Prostate gland (tissue), 2 donors: ENCODE measurements at regions not wholly inside any gene's neighbourhood (a gene's known extent, or its start where the extent isn't known, plus 50 kb on each side); places are given as distances from the start of the nearest gene placed in this dataset.
"Not testable (repeated sequence)": the region's sequence is repeated elsewhere in the genome, so short reads cannot be mapped to it uniquely, and the experiment has no call there.

Experiments used
- DNase-seq: peaks from one replicate; pipeline ENCODE4 v3.0.0-alpha.2; 2019; ENCODE audit warnings: low spot score
- H3K27ac ChIP-seq, 2 donors: fragments of 200-600 bp; sonication (generic); 2 replicates each; pipeline ENCODE4 v1.5.1; 2017 to 2019
- H3K27me3 ChIP-seq: fragments of 200-600 bp; sonication (generic); replicated peaks from 2 replicates; pipeline ENCODE4 v1.5.1; 2019; ENCODE audit not compliant: insufficient read depth
- H3K36me3 ChIP-seq, 2 donors: fragments of 200-600 bp; sonication (generic); 1 replicate in 1 of 2; 2 replicates in 1 of 2; pipeline versions ENCODE4 v1.5.1 to v1.8.1; 2017 to 2019
- H3K4me1 ChIP-seq: fragments of 200-600 bp; sonication (generic); replicated peaks from 2 replicates; pipeline ENCODE4 v1.5.1; 2019
- H3K4me3 ChIP-seq, 2 donors: fragments of 200-600 bp; sonication (generic); 2 replicates each; pipeline ENCODE4 v1.5.1; 2017 to 2019
- H3K9me3 ChIP-seq: fragments of 200-600 bp; sonication (generic); 2 replicates; pipeline ENCODE4 v1.5.1; 2017
- POLR2A ChIP-seq: fragments of 450-650 bp; IDR thresholded peaks from one replicate; pipeline ENCODE4 v1.6.1; 2016; ENCODE audit warnings: antibody characterized with exemption, mild to moderate bottlenecking
- POLR2AphosphoS5 ChIP-seq: sonication (generic); formaldehyde crosslinking; IDR thresholded peaks from one replicate; pipeline ENCODE4 v1.6.1; 2017; ENCODE audit warnings: antibody characterized with exemption
- WGBS: methylation state at CpG from one replicate; pipeline ENCODE4 v1.1.5; 2018; 5-methylcytosine and 5-hydroxymethylcytosine counted together
- intact Hi-C: fragments of 100-400 bp; cut with DNase I; formaldehyde crosslinking; loops from one replicate; pipeline ENCODE4 v1.14.2; 2022
- TF ChIP-seq, protein P1 (sequence below), 4 experiments: fragments of 200-600 bp in 2 of 4; fragments of 450-650 bp in 2 of 4; sonication (generic) in 2 of 4; IDR thresholded peaks; 1 replicate in 3 of 4; 2 replicates in 1 of 4; pipeline ENCODE4 v1.5.1; 2016 to 2019; ENCODE audit warnings: antibody characterized with exemption in 4 of 4, mild to moderate bottlenecking in 2 of 4, moderate library complexity in 2 of 4

DNA sequence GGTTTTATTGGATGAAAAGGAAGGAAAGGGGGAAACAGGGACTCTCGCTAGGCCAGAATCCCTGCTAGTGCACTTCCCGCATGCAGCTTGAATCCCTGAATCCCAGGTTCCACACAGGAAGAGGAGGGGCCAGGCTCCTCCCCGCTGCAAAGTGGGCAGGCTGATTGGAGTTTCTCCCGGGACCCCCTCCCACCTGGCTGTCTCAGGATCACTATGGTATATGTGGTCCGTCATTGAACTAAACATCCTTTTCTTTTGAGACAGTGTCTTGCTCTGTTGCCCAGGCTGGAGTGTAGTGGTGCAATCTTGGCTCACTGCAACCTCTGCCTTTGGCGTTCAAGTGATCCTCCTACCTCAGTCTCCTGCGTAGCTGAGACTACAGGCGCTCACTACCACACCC lies 70.7 kb downstream of the FAM50B start:
- whole genome bisulfite sequencing, result 90% methylated on average over 8 of the region's 8 CpGs
- TF ChIP-seq, protein P1, sequence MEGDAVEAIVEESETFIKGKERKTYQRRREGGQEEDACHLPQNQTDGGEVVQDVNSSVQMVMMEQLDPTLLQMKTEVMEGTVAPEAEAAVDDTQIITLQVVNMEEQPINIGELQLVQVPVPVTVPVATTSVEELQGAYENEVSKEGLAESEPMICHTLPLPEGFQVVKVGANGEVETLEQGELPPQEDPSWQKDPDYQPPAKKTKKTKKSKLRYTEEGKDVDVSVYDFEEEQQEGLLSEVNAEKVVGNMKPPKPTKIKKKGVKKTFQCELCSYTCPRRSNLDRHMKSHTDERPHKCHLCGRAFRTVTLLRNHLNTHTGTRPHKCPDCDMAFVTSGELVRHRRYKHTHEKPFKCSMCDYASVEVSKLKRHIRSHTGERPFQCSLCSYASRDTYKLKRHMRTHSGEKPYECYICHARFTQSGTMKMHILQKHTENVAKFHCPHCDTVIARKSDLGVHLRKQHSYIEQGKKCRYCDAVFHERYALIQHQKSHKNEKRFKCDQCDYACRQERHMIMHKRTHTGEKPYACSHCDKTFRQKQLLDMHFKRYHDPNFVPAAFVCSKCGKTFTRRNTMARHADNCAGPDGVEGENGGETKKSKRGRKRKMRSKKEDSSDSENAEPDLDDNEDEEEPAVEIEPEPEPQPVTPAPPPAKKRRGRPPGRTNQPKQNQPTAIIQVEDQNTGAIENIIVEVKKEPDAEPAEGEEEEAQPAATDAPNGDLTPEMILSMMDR (IDR thresholded peaks at IDR 0.05), result no peak
- TF ChIP-seq POLR2AphosphoS5, result no peak
- no peak for TF ChIP-seq POLR2A
- no peak overlapping the region for H3K27ac ChIP-seq
- H3K4me1 ChIP-seq, result no peaks in the 10 kb centered on the region
- intact Hi-C loops, result no loop called here
- no peak for DNase-seq
- H3K27me3 ChIP-seq, result no peaks in the 10 kb centered on the region
- no peaks in the 10 kb centered on the region for H3K9me3 ChIP-seq
- no peaks in the 10 kb centered on the region for H3K36me3 ChIP-seq
- no peak overlapping the region for H3K4me3 ChIP-seq

DNA sequence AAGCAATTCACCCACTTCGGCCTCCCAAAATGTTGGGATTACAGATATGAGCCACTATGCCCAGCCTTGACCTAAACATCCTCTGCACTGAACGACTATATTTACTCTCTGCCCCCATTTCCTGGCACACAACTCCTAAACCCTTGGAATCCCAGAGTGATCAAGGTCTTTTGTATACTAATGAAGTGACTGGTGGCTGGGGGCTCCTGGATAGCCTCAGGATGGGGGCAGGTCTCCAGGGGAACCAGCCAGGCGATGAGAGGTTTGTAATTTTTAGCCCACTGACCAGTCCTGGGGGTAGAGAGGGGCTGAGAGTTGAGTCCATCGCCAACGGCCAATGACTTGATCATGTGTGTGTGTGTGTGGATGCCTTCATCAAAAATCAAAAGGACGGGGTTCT lies 71.1 kb downstream of the FAM50B start:
- Histone ChIP-seq H3K4me1 (no peaks in the 10 kb centered on the region), H3K9me3 (no peaks in the 10 kb centered on the region), H3K36me3 (no peaks in the 10 kb centered on the region), H3K4me3 (no peak overlapping the region), H3K27me3 (no peaks in the 10 kb centered on the region), H3K27ac (no peak overlapping the region)
- no peak for TF ChIP-seq POLR2A
- TF ChIP-seq POLR2AphosphoS5, result no peak
- TF ChIP-seq, protein P1 (IDR thresholded peaks at IDR 0.05), result no peak
- no peak for DNase-seq
- intact Hi-C loops, result no loop called here
- WGBS, result 89% methylated on average over 6 of the region's 6 CpGs

DNA sequence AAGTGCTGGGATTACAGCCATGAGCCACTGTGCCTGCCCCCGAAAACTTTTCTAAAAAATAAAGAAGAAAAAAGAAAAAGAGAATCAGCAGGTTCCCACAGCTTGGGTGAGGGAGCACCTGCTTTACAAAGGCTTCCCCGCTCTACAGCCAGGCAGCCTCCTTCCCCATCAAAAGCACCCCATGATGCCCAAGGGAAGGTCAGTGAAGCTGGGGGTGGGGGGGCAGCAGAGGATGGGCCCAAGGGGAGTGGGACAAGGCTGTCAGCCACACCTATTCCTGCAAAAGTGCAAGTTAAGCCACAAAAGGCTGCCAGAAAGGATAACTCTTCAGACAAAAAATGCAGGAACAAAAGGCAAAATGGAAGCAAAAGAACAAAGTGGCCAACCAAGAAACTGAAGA lies 72.5 kb downstream of the FAM50B start:
- Histone ChIP-seq H3K4me1 (no peaks in the 10 kb centered on the region), H3K27ac (no peak overlapping the region)
- DNase-seq, result no peak

DNA sequence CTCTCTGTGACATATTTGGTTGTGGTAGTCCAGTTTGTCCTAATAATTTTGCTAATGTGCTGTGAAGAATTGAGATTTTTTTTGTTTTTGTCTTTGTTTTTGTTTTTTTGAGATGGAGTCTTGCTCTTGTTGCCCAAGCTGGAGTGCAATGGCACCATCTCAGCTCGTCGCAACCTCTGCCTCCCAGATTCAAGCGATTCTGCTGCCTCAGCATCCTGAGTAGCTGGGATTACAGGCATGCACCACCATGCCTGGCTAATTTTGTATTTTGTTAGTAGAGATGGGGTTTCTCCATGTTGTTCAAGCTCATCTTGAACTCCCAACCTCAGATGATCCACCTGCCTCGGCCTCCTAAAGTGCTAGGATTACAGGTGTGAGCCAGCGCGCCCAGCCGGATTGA lies 73.4 kb downstream of the FAM50B start:
- H3K9me3 ChIP-seq, DNase-seq, H3K36me3 ChIP-seq, intact Hi-C loops, H3K27me3 ChIP-seq, H3K4me1 ChIP-seq, H3K4me3 ChIP-seq, H3K27ac ChIP-seq: not testable (repeated sequence)
- WGBS, result over 99% methylated on average over 7 of the region's 7 CpGs

More for the DNA sequence above, 72.5 kb downstream of the FAM50B start:
- Histone ChIP-seq H3K36me3 (no peaks in the 10 kb centered on the region), H3K4me3 (no peak overlapping the region), H3K27me3 (no peaks in the 10 kb centered on the region), H3K9me3 (no peaks in the 10 kb centered on the region)
- no peak for TF ChIP-seq POLR2AphosphoS5
- TF ChIP-seq, protein P1 (IDR thresholded peaks at IDR 0.05), result no peak
- TF ChIP-seq POLR2A, result no peak
- WGBS, result 100% methylated on average over 2 of the region's 2 CpGs
- intact Hi-C loops, result no loop called here

DNA sequence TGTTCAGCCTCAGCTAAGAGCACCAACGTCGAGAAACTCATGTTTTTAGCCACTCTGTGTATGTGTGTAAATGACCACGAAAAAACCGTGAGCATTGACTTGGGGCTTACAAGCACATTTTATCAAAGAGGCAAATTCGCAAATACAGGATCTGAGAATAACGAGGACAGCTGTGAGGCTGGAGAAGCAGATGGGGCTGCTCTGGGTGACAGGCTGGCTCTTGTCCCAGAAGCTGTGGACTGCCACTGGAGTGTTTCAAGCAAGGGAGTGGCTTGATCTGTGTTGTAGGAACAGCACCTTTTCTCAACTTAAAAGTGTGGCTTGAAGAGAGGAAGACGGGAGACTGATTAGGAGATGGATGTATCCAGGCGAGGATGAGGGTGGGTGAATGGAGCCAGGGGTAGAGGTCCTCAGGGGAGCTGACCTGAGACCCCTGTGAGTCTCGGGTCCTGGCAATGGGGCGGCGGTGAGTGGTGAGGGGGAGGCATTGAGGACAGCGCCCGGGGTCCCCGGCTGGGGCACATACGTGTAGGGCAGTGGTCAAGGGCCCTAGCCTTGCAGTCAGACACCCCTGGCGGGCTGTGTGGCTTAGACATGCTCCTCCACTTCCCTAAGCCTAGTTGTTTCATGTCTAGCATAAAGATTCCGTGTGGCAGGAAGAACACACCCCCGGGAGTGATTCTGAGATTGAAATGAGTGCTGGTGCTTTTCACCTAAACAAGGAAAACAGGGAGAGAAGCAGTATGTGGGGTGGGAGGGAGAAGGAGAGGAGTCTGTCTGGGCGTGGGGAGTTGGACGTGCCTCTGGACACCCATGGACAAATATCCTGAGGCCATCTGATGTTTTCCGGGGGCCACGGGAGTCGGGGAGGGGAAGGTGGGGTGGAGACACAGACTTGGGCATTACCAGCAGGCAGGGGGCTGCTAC lies 76.3 kb downstream of the FAM50B start:
- H3K4me3 ChIP-seq, intact Hi-C loops, H3K4me1 ChIP-seq, H3K36me3 ChIP-seq, H3K27me3 ChIP-seq, DNase-seq, H3K9me3 ChIP-seq: not testable (repeated sequence)
- 53% methylated on average over 23 of the region's 23 CpGs for WGBS
- H3K27ac ChIP-seq, result peak overlapping the region in 1 of 2 donors; percentile 18

DNA sequence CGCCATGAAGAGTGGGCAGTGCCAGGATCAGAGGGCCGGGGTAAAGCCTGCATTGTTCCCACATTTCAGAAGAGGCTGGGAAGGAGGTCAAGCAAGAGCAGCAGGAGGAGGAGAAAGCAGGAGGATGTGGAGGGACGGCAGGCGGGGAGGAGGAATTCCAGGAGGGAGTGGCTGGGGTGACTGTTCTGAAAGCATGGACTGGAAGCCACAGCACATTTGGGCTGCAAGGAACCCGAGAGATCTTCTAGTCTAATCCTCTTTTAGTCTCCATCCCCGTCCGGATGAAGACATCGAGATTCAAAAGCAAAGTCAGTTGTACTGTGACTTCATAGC lies 76.9 kb downstream of the FAM50B start:
- no peaks in the 10 kb centered on the region for H3K36me3 ChIP-seq
- intact Hi-C loops, result no loop called here
- no peak for TF ChIP-seq POLR2AphosphoS5
- no peak for TF ChIP-seq POLR2A
- TF ChIP-seq, protein P1 (IDR thresholded peaks at IDR 0.05), result no peak
- DNase-seq, result no peak
- no peaks in the 10 kb centered on the region for H3K9me3 ChIP-seq
- no peak overlapping the region for H3K4me3 ChIP-seq
- no peaks in the 10 kb centered on the region for H3K27me3 ChIP-seq
- no peak overlapping the region for H3K27ac ChIP-seq
- H3K4me1 ChIP-seq, result no peaks in the 10 kb centered on the region
- 56% methylated on average over 8 of the region's 8 CpGs for WGBS
